Neuronal stem cell (in vitro differentiated cells): ENCODE measurements at regions not wholly inside any gene's neighbourhood (a gene's known extent, or its start where the extent isn't known, plus 50 kb on each side); places are given as distances from the start of the nearest gene placed in this dataset.
"Not testable (repeated sequence)": the region's sequence is repeated elsewhere in the genome, so short reads cannot be mapped to it uniquely, and the experiment has no call there.

Source experiments
- DNase-seq: peaks from one replicate; pipeline ENCODE4 v3.0.0-alpha.2; 2013; ENCODE audit warnings: low spot score
- H2AFZ ChIP-seq: one replicate; pipeline ENCODE4 v1.6.1; 2013; ENCODE audit warnings: mild to moderate bottlenecking, low read length, inconsistent platforms
- H2AK5ac ChIP-seq: 2 replicates; pipeline ENCODE4 v1.6.1; 2013; ENCODE audit warnings: low read depth, mild to moderate bottlenecking, inconsistent platforms, low read length, moderate library complexity, mixed read lengths
- H2BK120ac ChIP-seq: 2 replicates; pipeline ENCODE4 v1.6.1; 2013; ENCODE audit warnings: low read depth, mild to moderate bottlenecking, inconsistent platforms, low read length, moderate library complexity, mixed read lengths
- H2BK12ac ChIP-seq: one replicate; pipeline ENCODE4 v1.6.1; 2013; ENCODE audit warnings: low read length, inconsistent platforms
- H2BK15ac ChIP-seq: 2 replicates; pipeline ENCODE4 v1.6.1; 2013; ENCODE audit warnings: mild to moderate bottlenecking, low read length, inconsistent platforms, mixed read lengths
- H2BK5ac ChIP-seq: one replicate; pipeline ENCODE4 v1.6.1; 2013; ENCODE audit warnings: inconsistent platforms, mild to moderate bottlenecking, low read length, moderate library complexity
- H3K14ac ChIP-seq: one replicate; pipeline ENCODE4 v1.6.1; 2013; ENCODE audit warnings: low read length, inconsistent platforms
- H3K18ac ChIP-seq: 2 replicates; pipeline ENCODE4 v1.6.1; 2013; ENCODE audit warnings: low read length, inconsistent platforms
- H3K23ac ChIP-seq: 2 replicates; pipeline ENCODE4 v1.6.1; 2013; ENCODE audit warnings: low read depth, mild to moderate bottlenecking, mixed read lengths, low read length, inconsistent platforms; ENCODE audit not compliant: poor library complexity
- H3K27ac ChIP-seq: replicated peaks from 3 replicates; pipeline ENCODE4 v1.5.1; 2013; ENCODE audit warnings: low read length, inconsistent platforms
- H3K27me3 ChIP-seq, 3 experiments: 2 replicates each; pipeline ENCODE4 v1.6.1; 2013; ENCODE audit warnings: low read length in 3 of 3, mild to moderate bottlenecking in 2 of 3, inconsistent platforms in 1 of 3, low read depth in 1 of 3, mixed read lengths in 1 of 3, moderate library complexity in 1 of 3; ENCODE audit not compliant: control insufficient read depth in 3 of 3, insufficient read depth in 3 of 3
- H3K36me3 ChIP-seq, 2 donors: replicated peaks in 1 of 2; 2 replicates each; pipeline ENCODE4 v1.6.1; 2013; ENCODE audit warnings: low read length in 2 of 2; ENCODE audit not compliant: control insufficient read depth in 2 of 2, insufficient read depth in 2 of 2
- H3K4ac ChIP-seq: 2 replicates; pipeline ENCODE4 v1.6.1; 2013; ENCODE audit warnings: inconsistent platforms, mild to moderate bottlenecking, low read length, moderate library complexity
- H3K4me1 ChIP-seq, 2 donors: 1 replicate in 1 of 2; 2 replicates in 1 of 2; pipeline ENCODE4 v1.6.1; 2013; ENCODE audit warnings: low read length in 2 of 2, low read depth in 1 of 2; ENCODE audit not compliant: control insufficient read depth in 2 of 2, insufficient read depth in 1 of 2
- H3K4me2 ChIP-seq: one replicate; pipeline ENCODE4 v1.6.1; 2013; ENCODE audit warnings: mild to moderate bottlenecking, low read length, inconsistent platforms; ENCODE audit not compliant: insufficient read depth, poor library complexity, severe bottlenecking
- H3K4me3 ChIP-seq, 2 donors: 2 replicates each; pipeline ENCODE4 v1.5.1; 2013; ENCODE audit warnings: low read length in 2 of 2, mild to moderate bottlenecking in 2 of 2, inconsistent platforms in 1 of 2, moderate library complexity in 1 of 2
- H3K79me1 ChIP-seq: one replicate; pipeline ENCODE4 v1.6.1; 2013; ENCODE audit warnings: low read depth, mild to moderate bottlenecking, inconsistent platforms, low read length, moderate library complexity
- H3K9ac ChIP-seq: one replicate; pipeline ENCODE4 v1.6.1; 2013; ENCODE audit warnings: mild to moderate bottlenecking, low read depth, low read length, inconsistent platforms; ENCODE audit not compliant: poor library complexity
- H3K9me3 ChIP-seq, 2 donors: replicated peaks in 1 of 2; 2 replicates each; pipeline versions ENCODE3 to v1.6.1; 2013; ENCODE audit warnings: low read length in 2 of 2, mild to moderate bottlenecking in 2 of 2, inconsistent platforms in 1 of 2, low read depth in 1 of 2, mixed read lengths in 1 of 2, moderate library complexity in 1 of 2; ENCODE audit not compliant: control insufficient read depth in 2 of 2, insufficient read depth in 1 of 2
- H4K8ac ChIP-seq: one replicate; pipeline ENCODE4 v1.6.1; 2013; ENCODE audit warnings: low read depth, mild to moderate bottlenecking, inconsistent platforms, low read length, moderate library complexity
- H4K91ac ChIP-seq: one replicate; pipeline ENCODE4 v1.6.1; 2013; ENCODE audit warnings: low read length, low read depth, mild to moderate bottlenecking, inconsistent platforms; ENCODE audit not compliant: poor library complexity
- WGBS, 2 donors: extraction: QIAGEN DNeasy Blood & Tissue Kit; methylation state at CpG; one replicate each; pipeline ENCODE4 v1.1.7; 2013; ENCODE audit warnings: missing lambda C conversion rate in 2 of 2, mixed read lengths in 1 of 2; ENCODE audit not compliant: insufficient read length in 2 of 2, insufficient replicate concordance in 1 of 2; ENCODE audit errors: extremely low coverage in 2 of 2; 5-methylcytosine and 5-hydroxymethylcytosine counted together

DNA sequence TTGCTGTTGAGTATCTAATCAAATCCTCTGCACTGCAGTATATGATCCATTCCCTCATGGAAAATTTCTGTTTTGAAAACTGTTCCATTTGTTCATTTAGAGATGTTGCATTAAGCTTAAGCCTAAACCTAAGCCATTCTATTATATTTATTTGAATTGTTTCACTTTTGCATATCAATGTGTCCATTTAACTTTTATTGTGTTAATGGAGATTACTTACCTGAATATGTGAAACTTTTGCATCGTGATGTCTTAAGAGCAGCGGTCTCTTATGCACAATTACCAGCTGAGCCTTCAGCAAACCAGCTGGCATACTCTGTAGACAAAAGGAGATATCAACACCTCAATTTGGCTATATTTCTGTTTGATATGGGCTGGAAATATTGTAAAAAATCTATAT, 922.5 kb upstream of the FBXO33 start:
- no peak overlapping the region for H2AK5ac ChIP-seq
- H3K4me1 ChIP-seq: no peaks in the 10 kb centered on the region
- H3K9ac ChIP-seq: no peak overlapping the region
- H3K27ac ChIP-seq: no peak overlapping the region
- no peak overlapping the region for H2AFZ ChIP-seq
- H3K4me2 ChIP-seq: no peak overlapping the region
- no peak overlapping the region for H2BK15ac ChIP-seq
- WGBS, 2 donors: no CpG with 5 or more reads among the region's 2 CpGs
- no peak overlapping the region for H4K8ac ChIP-seq
- no peak for DNase-seq
- H3K36me3 ChIP-seq: no peaks in the 10 kb centered on the region
- no peak overlapping the region for H3K4ac ChIP-seq
- no peak overlapping the region for H3K4me3 ChIP-seq
- no peak overlapping the region for H3K23ac ChIP-seq
- H2BK12ac ChIP-seq: no peak overlapping the region
- no peak overlapping the region for H2BK120ac ChIP-seq
- H3K27me3 ChIP-seq: no peaks in the 10 kb centered on the region
- no peak overlapping the region for H2BK5ac ChIP-seq
- peaks cover 0 to 3% of the 10 kb centered on the region in 2 donors for H3K9me3 ChIP-seq
- no peak overlapping the region for H3K18ac ChIP-seq
- H3K14ac ChIP-seq: no peak overlapping the region
- no peaks in the 10 kb centered on the region for H3K79me1 ChIP-seq
- H4K91ac ChIP-seq: no peak overlapping the region

DNA sequence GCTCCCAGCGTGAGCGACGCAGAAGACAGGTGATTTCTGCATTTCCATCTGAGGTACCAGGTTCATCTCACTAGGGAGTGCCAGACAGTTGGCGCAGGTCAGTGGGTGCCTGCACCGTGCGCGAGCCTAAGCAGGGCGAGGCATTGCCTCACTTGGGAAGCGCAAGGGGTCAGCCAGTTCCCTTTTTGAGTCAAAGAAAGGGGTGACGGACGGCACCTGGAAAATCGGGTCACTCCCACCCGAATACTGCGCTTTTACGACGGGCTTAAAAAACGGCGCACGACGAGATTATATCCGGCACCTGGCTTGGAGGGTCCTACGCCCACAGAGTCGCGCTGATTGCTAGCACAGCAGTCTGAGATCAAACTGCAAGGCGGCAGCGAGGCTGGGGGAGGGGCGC, 915.9 kb upstream of the FBXO33 start:
- not testable (repeated sequence) for H3K14ac ChIP-seq, H2AFZ ChIP-seq, H3K18ac ChIP-seq, H3K79me1 ChIP-seq, H2BK5ac ChIP-seq, H4K91ac ChIP-seq, DNase-seq, H2BK12ac ChIP-seq, H2BK120ac ChIP-seq, H3K9ac ChIP-seq, H4K8ac ChIP-seq, H3K4me1 ChIP-seq, H3K27me3 ChIP-seq, H3K27ac ChIP-seq, H2AK5ac ChIP-seq, H2BK15ac ChIP-seq, H3K36me3 ChIP-seq, H3K9me3 ChIP-seq, H3K4ac ChIP-seq, H3K23ac ChIP-seq
- H3K4me2 ChIP-seq: peak overlapping the region; percentile 18
- H3K4me3 ChIP-seq: peak overlapping the region; percentile 34 to 63
- WGBS, 2 donors: no CpG with 5 or more reads among the region's 27 CpGs

DNA sequence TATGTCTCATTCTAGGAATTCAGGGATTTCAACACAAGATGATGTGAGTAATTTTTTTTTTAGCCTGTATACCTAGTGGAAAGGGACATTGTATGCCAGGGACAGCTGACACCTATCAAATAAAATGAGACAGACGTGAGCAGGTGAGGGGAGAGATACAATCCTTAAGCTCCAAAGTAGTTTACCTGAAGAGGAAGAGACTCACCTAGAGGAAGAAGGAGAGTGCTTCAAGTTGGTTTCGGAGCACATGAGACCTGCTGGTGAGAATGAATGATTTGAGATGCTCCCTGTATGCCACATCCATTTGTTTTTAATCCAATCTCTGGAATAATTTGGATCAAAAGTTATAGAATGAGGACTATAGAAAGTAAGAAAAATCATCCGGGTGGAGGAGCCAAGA, 915.4 kb upstream of the FBXO33 start:
- no peaks in the 10 kb centered on the region for H3K4me1 ChIP-seq
- WGBS, 2 donors: no CpG with 5 or more reads among the region's 3 CpGs
- H3K23ac ChIP-seq: no peak overlapping the region
- no peak overlapping the region for H2AK5ac ChIP-seq
- no peak overlapping the region for H3K9ac ChIP-seq
- no peak overlapping the region for H4K8ac ChIP-seq
- H4K91ac ChIP-seq: no peak overlapping the region
- no peaks in the 10 kb centered on the region for H3K36me3 ChIP-seq
- H2AFZ ChIP-seq: no peak overlapping the region
- H3K27me3 ChIP-seq: no peaks in the 10 kb centered on the region
- H2BK15ac ChIP-seq: no peak overlapping the region
- H2BK12ac ChIP-seq: no peak overlapping the region
- no peak overlapping the region for H3K27ac ChIP-seq
- H2BK5ac ChIP-seq: no peak overlapping the region
- H3K4me2 ChIP-seq: no peak overlapping the region
- H3K79me1 ChIP-seq: no peaks in the 10 kb centered on the region
- no peak for DNase-seq
- no peaks in the 10 kb centered on the region for H3K9me3 ChIP-seq
- H3K4me3 ChIP-seq: peak overlapping the region; percentile 34 to 63
- no peak overlapping the region for H3K14ac ChIP-seq
- H3K4ac ChIP-seq: no peak overlapping the region
- H3K18ac ChIP-seq: no peak overlapping the region
- no peak overlapping the region for H2BK120ac ChIP-seq

DNA sequence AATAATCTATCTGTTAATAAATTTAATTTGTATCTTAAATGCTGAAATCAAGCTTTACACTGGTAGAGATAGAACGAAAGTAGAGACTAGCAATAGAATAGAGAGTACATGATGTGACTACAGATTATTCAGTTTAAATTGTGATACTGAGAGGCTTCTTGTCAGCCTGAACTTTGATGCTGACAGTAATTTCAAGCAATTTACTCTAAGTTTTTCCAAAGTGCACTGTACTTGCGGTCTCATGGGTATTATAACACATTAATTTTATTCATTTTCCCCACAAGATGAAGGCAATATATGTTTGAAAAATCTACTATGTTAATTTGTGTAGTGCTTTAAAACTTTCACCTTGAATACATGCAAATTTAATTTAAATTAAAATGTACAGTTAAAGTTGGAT, 914.0 kb upstream of the FBXO33 start:
- Histone ChIP-seq H2BK12ac (no peak overlapping the region), H3K23ac (no peak overlapping the region), H3K4me1 (no peaks in the 10 kb centered on the region), H2BK5ac (no peak overlapping the region), H3K4ac (no peak overlapping the region), H4K91ac (no peak overlapping the region), H2BK15ac (no peak overlapping the region), H3K9ac (no peak overlapping the region), H3K4me2 (no peak overlapping the region), H3K36me3 (no peaks in the 10 kb centered on the region), H3K27me3 (no peaks in the 10 kb centered on the region), H3K79me1 (no peaks in the 10 kb centered on the region), H2AK5ac (no peak overlapping the region), H3K9me3 (no peaks in the 10 kb centered on the region), H2BK120ac (no peak overlapping the region), H4K8ac (no peak overlapping the region), H3K18ac (no peak overlapping the region), H2AFZ (no peak overlapping the region), H3K14ac (no peak overlapping the region), H3K27ac (no peak overlapping the region), H3K4me3 (no peak overlapping the region)
- no CpG with 5 or more reads among the region's 2 CpGs for WGBS, 2 donors
- DNase-seq: no peak
